ENCODE measurements at regions not wholly inside any gene's neighbourhood (a gene's known extent, or its start where the extent isn't known, plus 50 kb on each side); places are given as distances from the start of the nearest gene placed in this dataset.
"Not testable (repeated sequence)": the region's sequence is repeated elsewhere in the genome, so short reads cannot be mapped to it uniquely, and the experiment has no call there.

- no peak overlapping the region for H3K27ac ChIP-seq (ENCODE audit: low read depth, low read length)
- H3K4me1 ChIP-seq (ENCODE audit: control insufficient read depth, insufficient read depth, low read length): no peaks in the 10 kb centered on the region
- no peak overlapping the region for H3K9ac ChIP-seq (ENCODE audit: low read length)
- H3K9me3 ChIP-seq (ENCODE audit: control insufficient read depth, insufficient read depth, low read depth, low read length): no peaks in the 10 kb centered on the region
- no peak overlapping the region for H3K4me3 ChIP-seq (ENCODE audit: low read depth, low read length)
- no peaks in the 10 kb centered on the region for H3K36me3 ChIP-seq (ENCODE audit: control insufficient read depth, insufficient read depth, low read length)
- no peaks in the 10 kb centered on the region for H3K27me3 ChIP-seq (ENCODE audit: control insufficient read depth, insufficient read depth, low read length)
Observed at GRCh38 chr9:109977521-109977920, 197.5 kb downstream of the PALM2AKAP2 start.

- H3K4me3 ChIP-seq (ENCODE audit: low read depth, low read length): no peak overlapping the region
Observed at GRCh38 chr9:109981091-109981490, 201.1 kb downstream of the PALM2AKAP2 start.

DNA sequence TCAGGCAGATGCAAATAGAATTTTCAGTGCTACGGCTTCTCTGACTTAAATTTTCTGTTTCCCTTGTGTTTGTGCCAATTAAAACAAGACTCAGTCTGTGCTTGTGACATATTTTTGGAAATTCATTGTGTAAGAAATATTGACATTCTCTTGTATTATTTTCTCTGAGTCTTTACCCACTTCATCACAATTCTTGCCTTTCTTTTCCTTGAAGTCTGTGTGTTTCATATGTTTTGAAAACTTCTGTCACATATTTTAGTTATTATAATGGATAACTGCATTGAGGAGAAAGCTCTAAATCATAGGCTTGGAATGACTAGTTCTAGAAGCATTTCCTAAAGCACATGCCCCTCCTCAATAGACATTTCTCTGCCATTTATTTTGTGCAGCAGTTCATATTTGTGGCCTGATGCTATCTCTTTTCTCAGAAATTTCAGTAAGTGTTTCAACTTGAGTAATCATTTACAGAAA, 206.6 kb downstream of the PALM2AKAP2 start:
- H3K27me3 ChIP-seq (ENCODE audit: control insufficient read depth, insufficient read depth, low read length): no peaks in the 10 kb centered on the region
- H3K4me1 ChIP-seq (ENCODE audit: control insufficient read depth, insufficient read depth, low read length): no peaks in the 10 kb centered on the region
- no peak overlapping the region for H3K9ac ChIP-seq (ENCODE audit: low read length)
- H3K27ac ChIP-seq (ENCODE audit: low read depth, low read length): no peak overlapping the region
- no peak overlapping the region for H3K4me3 ChIP-seq (ENCODE audit: low read depth, low read length)
- H3K9me3 ChIP-seq (ENCODE audit: control insufficient read depth, insufficient read depth, low read depth, low read length): 0 out of 2 replicates have a peak, but pooled peaks cover 4% of the 10 kb centered on the region
- H3K36me3 ChIP-seq (ENCODE audit: control insufficient read depth, insufficient read depth, low read length): no peaks in the 10 kb centered on the region

More at GRCh38 chr9:109981091-109981490, 201.1 kb downstream of the PALM2AKAP2 start:
- Histone ChIP-seq H3K4me1 (ENCODE audit: control insufficient read depth, insufficient read depth, low read length) (no peaks in the 10 kb centered on the region), H3K27me3 (ENCODE audit: control insufficient read depth, insufficient read depth, low read length) (no peaks in the 10 kb centered on the region), H3K36me3 (ENCODE audit: control insufficient read depth, insufficient read depth, low read length) (no peaks in the 10 kb centered on the region), H3K9ac (ENCODE audit: low read length) (no peak overlapping the region), H3K9me3 (ENCODE audit: control insufficient read depth, insufficient read depth, low read depth, low read length) (no peaks in the 10 kb centered on the region), H3K27ac (ENCODE audit: low read depth, low read length) (no peak overlapping the region)

DNA sequence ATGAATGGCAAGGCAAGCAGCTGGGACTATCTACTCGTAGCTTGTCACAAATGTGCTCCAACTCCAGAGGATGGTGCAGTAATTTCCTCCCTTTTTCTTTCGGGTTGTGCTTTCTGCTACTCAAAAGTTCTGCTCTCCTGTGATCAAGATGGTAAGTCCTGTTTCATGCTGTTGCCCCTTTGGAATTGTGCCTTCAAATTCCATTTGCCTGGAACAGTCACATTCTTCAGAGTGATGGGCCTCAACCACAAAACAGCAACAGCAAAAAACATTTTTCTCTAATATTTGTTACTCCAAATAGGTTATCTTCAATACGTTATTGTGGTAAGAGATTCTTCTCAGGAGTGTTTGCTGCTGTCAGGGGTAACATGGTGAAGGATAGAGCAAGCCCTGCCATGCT, 209.3 kb downstream of the PALM2AKAP2 start:
- Histone ChIP-seq H3K4me1 (ENCODE audit: control insufficient read depth, insufficient read depth, low read length) (no peaks in the 10 kb centered on the region), H3K9ac (ENCODE audit: low read length) (no peak overlapping the region), H3K27me3 (ENCODE audit: control insufficient read depth, insufficient read depth, low read length) (no peaks in the 10 kb centered on the region), H3K4me3 (ENCODE audit: low read depth, low read length) (no peak overlapping the region), H3K9me3 (ENCODE audit: control insufficient read depth, insufficient read depth, low read depth, low read length) (0 out of 2 replicates have a peak, but pooled peaks cover 4% of the 10 kb centered on the region), H3K36me3 (ENCODE audit: control insufficient read depth, insufficient read depth, low read length) (no peaks in the 10 kb centered on the region), H3K27ac (ENCODE audit: low read depth, low read length) (no peak overlapping the region)

- peaks cover 10% of the 10 kb centered on the region for H3K9me3 ChIP-seq (ENCODE audit: control insufficient read depth, insufficient read depth, low read depth, low read length)
- no peaks in the 10 kb centered on the region for H3K27me3 ChIP-seq (ENCODE audit: control insufficient read depth, insufficient read depth, low read length)
Observed at GRCh38 chr9:109990541-109990940, 210.5 kb downstream of the PALM2AKAP2 start.

DNA sequence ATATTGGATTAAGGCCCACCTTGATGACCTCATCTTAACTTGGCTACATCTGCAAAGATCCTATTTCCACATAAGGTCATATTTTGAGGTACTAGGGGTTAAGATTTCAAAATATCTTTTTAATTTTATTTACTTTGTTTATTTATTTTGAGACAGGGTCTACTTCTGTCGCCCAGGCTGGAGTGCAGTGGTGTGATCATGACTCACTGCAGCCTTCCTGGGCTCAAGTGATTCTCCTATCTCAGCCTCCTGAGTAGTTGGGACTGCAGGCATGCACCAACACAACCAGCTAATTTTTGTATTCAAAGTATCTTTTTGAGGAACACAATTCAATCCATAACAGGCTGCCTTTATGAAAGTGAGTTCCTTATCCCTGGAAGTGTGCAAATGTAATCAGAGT, 212.3 kb downstream of the PALM2AKAP2 start:
- H3K36me3 ChIP-seq (ENCODE audit: control insufficient read depth, insufficient read depth, low read length): no peaks in the 10 kb centered on the region
- H3K4me1 ChIP-seq (ENCODE audit: control insufficient read depth, insufficient read depth, low read length): no peaks in the 10 kb centered on the region
- H3K27me3 ChIP-seq (ENCODE audit: control insufficient read depth, insufficient read depth, low read length): no peaks in the 10 kb centered on the region
- no peak overlapping the region for H3K27ac ChIP-seq (ENCODE audit: low read depth, low read length)
- no peak overlapping the region for H3K9ac ChIP-seq (ENCODE audit: low read length)
- H3K4me3 ChIP-seq (ENCODE audit: low read depth, low read length): no peak overlapping the region
- peaks cover 15% of the 10 kb centered on the region for H3K9me3 ChIP-seq (ENCODE audit: control insufficient read depth, insufficient read depth, low read depth, low read length)

More at GRCh38 chr9:109990541-109990940, 210.5 kb downstream of the PALM2AKAP2 start:
- Histone ChIP-seq H3K36me3 (ENCODE audit: control insufficient read depth, insufficient read depth, low read length) (no peaks in the 10 kb centered on the region), H3K27ac (ENCODE audit: low read depth, low read length) (no peak overlapping the region), H3K4me1 (ENCODE audit: control insufficient read depth, insufficient read depth, low read length) (no peaks in the 10 kb centered on the region), H3K4me3 (ENCODE audit: low read depth, low read length) (no peak overlapping the region), H3K9ac (ENCODE audit: low read length) (no peak overlapping the region)

DNA sequence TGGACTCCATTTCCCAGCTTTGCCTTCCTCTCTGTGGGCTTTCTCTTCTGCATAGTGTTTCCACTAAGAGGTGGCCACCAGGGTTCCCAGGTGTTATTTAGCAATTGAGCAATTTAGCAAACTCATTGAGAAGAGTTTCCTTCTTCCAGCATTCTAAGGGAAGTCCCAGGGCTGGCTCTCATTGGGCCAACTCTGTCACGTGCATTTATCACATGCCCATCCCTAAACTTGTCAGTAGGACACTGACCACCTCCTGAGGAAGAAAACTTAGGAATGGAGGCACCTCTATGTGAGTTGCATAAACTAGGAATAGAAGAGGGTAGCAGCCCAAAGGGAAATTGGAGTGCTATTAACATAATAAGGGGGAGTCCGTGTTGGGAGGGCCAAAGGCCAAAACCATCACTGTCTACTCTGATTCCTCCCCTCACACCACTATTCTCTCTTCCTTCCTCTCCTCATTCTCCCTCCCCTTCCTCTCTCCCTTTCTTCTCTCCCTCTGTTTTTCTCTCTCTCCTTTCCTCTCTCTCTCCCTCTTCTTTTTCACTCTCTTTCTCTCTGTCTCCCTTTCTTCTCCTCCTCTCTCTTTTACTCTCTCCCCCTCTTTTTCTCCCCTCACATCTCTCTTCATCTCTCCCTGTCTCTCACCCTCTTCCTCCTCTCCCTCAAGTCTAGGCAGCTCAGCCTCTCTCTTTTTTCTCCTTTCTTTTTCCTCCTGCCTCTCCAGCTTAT, 213.4 kb downstream of the PALM2AKAP2 start:
- Histone ChIP-seq H3K4me3 (ENCODE audit: low read depth, low read length) (no peak overlapping the region), H3K36me3 (ENCODE audit: control insufficient read depth, insufficient read depth, low read length) (no peaks in the 10 kb centered on the region), H3K9me3 (ENCODE audit: control insufficient read depth, insufficient read depth, low read depth, low read length) (peaks cover 15% of the 10 kb centered on the region)

GRCh38 chr9:109994141-109994540, 213.8 kb downstream of the C9orf152 start:
- no peaks in the 10 kb centered on the region for H3K27me3 ChIP-seq (ENCODE audit: control insufficient read depth, insufficient read depth, low read length)
- H3K27ac ChIP-seq (ENCODE audit: low read depth, low read length): no peak overlapping the region
- no peak overlapping the region for H3K9ac ChIP-seq (ENCODE audit: low read length)
- H3K9me3 ChIP-seq (ENCODE audit: control insufficient read depth, insufficient read depth, low read depth, low read length): peaks cover 14% of the 10 kb centered on the region
- no peaks in the 10 kb centered on the region for H3K36me3 ChIP-seq (ENCODE audit: control insufficient read depth, insufficient read depth, low read length)
- H3K4me3 ChIP-seq (ENCODE audit: low read depth, low read length): no peak overlapping the region
- H3K4me1 ChIP-seq (ENCODE audit: control insufficient read depth, insufficient read depth, low read length): no peaks in the 10 kb centered on the region

More for the DNA sequence above, 213.4 kb downstream of the PALM2AKAP2 start:
- Histone ChIP-seq H3K27me3 (ENCODE audit: control insufficient read depth, insufficient read depth, low read length) (no peaks in the 10 kb centered on the region), H3K27ac (ENCODE audit: low read depth, low read length) (no peak overlapping the region), H3K9ac (ENCODE audit: low read length) (no peak overlapping the region), H3K4me1 (ENCODE audit: control insufficient read depth, insufficient read depth, low read length) (no peaks in the 10 kb centered on the region)

DNA sequence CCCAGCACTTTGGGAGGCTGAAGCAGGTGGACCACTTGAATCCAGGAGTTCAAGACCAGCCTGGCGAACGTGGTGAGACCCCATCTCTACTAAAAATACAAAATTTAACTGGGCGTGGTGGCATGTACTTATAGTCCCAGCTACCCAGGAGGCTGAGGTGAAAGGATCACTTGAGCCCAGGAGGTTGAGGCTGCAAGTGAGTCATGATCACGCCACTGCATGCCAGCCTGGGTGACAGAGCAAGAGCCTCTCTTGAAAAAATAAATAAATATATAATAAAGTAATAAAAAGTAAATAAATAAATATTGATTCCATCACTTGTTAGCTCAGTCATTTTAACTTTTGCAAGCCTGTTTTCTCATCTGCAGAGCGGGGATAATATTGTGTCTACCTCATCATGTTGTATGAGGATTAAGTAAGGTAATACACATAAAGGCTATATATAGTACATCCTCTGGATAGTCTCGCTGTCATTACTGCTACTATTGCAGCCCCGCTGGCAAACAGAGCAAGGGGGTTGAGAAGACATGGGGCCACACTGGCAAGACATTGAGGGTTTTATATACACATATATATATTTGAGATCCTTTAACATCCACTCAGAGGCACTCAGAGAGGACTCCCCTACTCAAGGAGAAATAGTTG, 210.9 kb downstream of the C9orf152 start:
- Histone ChIP-seq H3K27me3 (ENCODE audit: control insufficient read depth, insufficient read depth, low read length) (no peaks in the 10 kb centered on the region), H3K27ac (ENCODE audit: low read depth, low read length) (no peak overlapping the region), H3K9ac (ENCODE audit: low read length) (no peak overlapping the region), H3K4me3 (ENCODE audit: low read depth, low read length) (no peak overlapping the region), H3K36me3 (ENCODE audit: control insufficient read depth, insufficient read depth, low read length) (no peaks in the 10 kb centered on the region), H3K4me1 (ENCODE audit: control insufficient read depth, insufficient read depth, low read length) (no peaks in the 10 kb centered on the region), H3K9me3 (ENCODE audit: control insufficient read depth, insufficient read depth, low read depth, low read length) (peaks cover 11% of the 10 kb centered on the region)

- no peak overlapping the region for H3K9ac ChIP-seq (ENCODE audit: low read length)
- H3K9me3 ChIP-seq (ENCODE audit: control insufficient read depth, insufficient read depth, low read depth, low read length): peaks cover 11% of the 10 kb centered on the region
- no peaks in the 10 kb centered on the region for H3K4me1 ChIP-seq (ENCODE audit: control insufficient read depth, insufficient read depth, low read length)
- no peaks in the 10 kb centered on the region for H3K27me3 ChIP-seq (ENCODE audit: control insufficient read depth, insufficient read depth, low read length)
- H3K27ac ChIP-seq (ENCODE audit: low read depth, low read length): no peak overlapping the region
- no peaks in the 10 kb centered on the region for H3K36me3 ChIP-seq (ENCODE audit: control insufficient read depth, insufficient read depth, low read length)
- no peak overlapping the region for H3K4me3 ChIP-seq (ENCODE audit: low read depth, low read length)
Observed at GRCh38 chr9:109997682-109998081, 210.3 kb downstream of the C9orf152 start.

- H3K9ac ChIP-seq (ENCODE audit: low read length): peak overlapping the region; percentile 16
- H3K27me3 ChIP-seq (ENCODE audit: control insufficient read depth, insufficient read depth, low read length); H3K27ac ChIP-seq (ENCODE audit: low read depth, low read length); H3K9me3 ChIP-seq (ENCODE audit: control insufficient read depth, insufficient read depth, low read depth, low read length); H3K36me3 ChIP-seq (ENCODE audit: control insufficient read depth, insufficient read depth, low read length); H3K4me1 ChIP-seq (ENCODE audit: control insufficient read depth, insufficient read depth, low read length): not testable (repeated sequence)
- peak overlapping the region; percentile 39; the same call in 1 of the 2 replicates for H3K4me3 ChIP-seq (ENCODE audit: low read depth, low read length)
Observed at GRCh38 chr9:110005521-110005920, 202.4 kb downstream of the C9orf152 start.

Measured in HUES6 (cell line).